Right lobe of liver (tissue), 6 donors: ENCODE measurements at regions not wholly inside any gene's neighbourhood (a gene's known extent, or its start where the extent isn't known, plus 50 kb on each side); places are given as distances from the start of the nearest gene placed in this dataset.

ENCODE experiments used
- ATAC-seq, 4 donors: fragments of 200-7000 bp; cut with Tn5 transposase; one replicate each; pipeline ENCODE4 v1.9.1; 2020; ENCODE audit warnings: mild to moderate bottlenecking in 4 of 4, moderate library complexity in 4 of 4
- DNase-seq, 3 donors: peaks; one replicate each; pipeline ENCODE4 v3.0.0-alpha.2; 2020
- H3K27ac ChIP-seq, 3 donors: fragments of 200-600 bp; one replicate each; pipeline ENCODE4 v1.8.0; 2022
- H3K27me3 ChIP-seq, 2 donors: fragments of 200-600 bp; one replicate each; pipeline ENCODE4 v1.8.0; 2022
- H3K36me3 ChIP-seq, 4 donors: fragments of 200-600 bp; sonication (generic) in 1 of 4; one replicate each; pipeline versions ENCODE4 v1.5.1 to v1.8.0; 2017 to 2022; ENCODE audit warnings: control low read depth in 1 of 4
- H3K4me1 ChIP-seq, 4 donors: fragments of 200-600 bp; sonication (generic) in 1 of 4; one replicate each; pipeline versions ENCODE4 v1.5.1 to v1.8.0; 2017 to 2022; ENCODE audit warnings: control low read depth in 1 of 4
- H3K4me3 ChIP-seq, 3 donors: fragments of 200-600 bp; one replicate each; pipeline ENCODE4 v1.8.0; 2022
- H3K9me3 ChIP-seq, 4 donors: fragments of 200-600 bp; sonication (generic) in 1 of 4; one replicate each; pipeline versions ENCODE4 v1.5.1 to v1.8.0; 2017 to 2022; ENCODE audit warnings: control low read depth in 1 of 4
- CTCF ChIP-seq, 4 donors: fragments of 200-600 bp in 3 of 4; fragments of 450-650 bp in 1 of 4; IDR thresholded peaks; one replicate each; pipeline versions ENCODE4 v1.5.1 to v1.8.0; 2016 to 2022; ENCODE audit warnings: antibody characterized with exemption in 4 of 4, mild to moderate bottlenecking in 2 of 4
- POLR2A ChIP-seq: fragments of 450-650 bp; IDR thresholded peaks from one replicate; pipeline ENCODE4 v1.6.1; 2017; ENCODE audit warnings: antibody characterized with exemption, mild to moderate bottlenecking
- WGBS: methylation state at CpG from one replicate; pipeline ENCODE4 v1.1.6; 2018; ENCODE audit warnings: low coverage, low lambda C conversion rate; ENCODE audit not compliant: insufficient coverage; ENCODE audit errors: missing lambda C conversion rate; 5-methylcytosine and 5-hydroxymethylcytosine counted together
- intact Hi-C, 2 donors: fragments of 100-400 bp; cut with DNase I; formaldehyde crosslinking; loops; one replicate each; pipeline versions ENCODE4 v1.11.2 to v1.14.1; 2022
- donor health status: DM: no; HTN: yes; CAD: no.
- donor health status: DM: no; HTN: no; CAD: no.
- donor health status: DM: no; HTN: no; CAD: no.
- donor health status: DM: no; HTN: yes; CAD: no.
- donor health status: DM: no; HTN: yes; CAD: no.

- TF ChIP-seq POLR2A (no peak), CTCF (IDR thresholded peaks at IDR 0.05) (no peak)
- 81% methylated on average over 4 of the region's 4 CpGs for WGBS
- Histone ChIP-seq H3K36me3 (no peaks in the 10 kb centered on the region), H3K4me1 (peaks cover 0 to 18% (median 0%) of the 10 kb centered on the region in 4 donors), H3K9me3 (no peaks in the 10 kb centered on the region), H3K4me3 (no peak overlapping the region), H3K27me3 (no peaks in the 10 kb centered on the region), H3K27ac (no peak overlapping the region)
- intact Hi-C loops = no loop called here
- ATAC-seq (no peak), DNase-seq (no peak)
Observed at GRCh38 chr2:111698089-111698488, 185.9 kb downstream of the ANAPC1 start.

GRCh38 chr2:111698743-111699554 lies 185.0 kb downstream of the ANAPC1 start:
- 22% methylated on average over 8 of the region's 13 CpGs for WGBS
- Histone ChIP-seq H3K9me3 (no peaks in the 10 kb centered on the region), H3K36me3 (no peaks in the 10 kb centered on the region), H3K4me1 (peaks cover 0 to 18% (median 0%) of the 10 kb centered on the region in 4 donors), H3K4me3 (peak overlapping the region in 2 of 3 donors; percentile 10 to 25), H3K27ac (peak overlapping the region; percentile 41 to 47 (median 44)), H3K27me3 (no peaks in the 10 kb centered on the region)
- ATAC-seq = peak; percentile 88 to 93 (median 90)
- TF ChIP-seq CTCF (IDR thresholded peaks at IDR 0.05) (peak in 3 of 4 donors; percentile 15 to 53 (median 42)), POLR2A (no peak)
- intact Hi-C loops = no loop called here
- DNase-seq = peak; percentile 75 to 80 (median 78)

GRCh38 chr2:111701266-111701665 lies 182.7 kb downstream of the ANAPC1 start:
- DNase-seq (peak in 1 of 3 donors; percentile 41), ATAC-seq (no peak)
- WGBS = no CpG with 5 or more reads among the region's 4 CpGs
- H3K36me3 ChIP-seq = no peaks in the 10 kb centered on the region
- TF ChIP-seq POLR2A (no peak), CTCF (IDR thresholded peaks at IDR 0.05) (no peak)
- intact Hi-C loops = no loop called here
- no peak overlapping the region for H3K4me3 ChIP-seq
- peaks cover 0 to 18% (median 0%) of the 10 kb centered on the region in 4 donors for H3K4me1 ChIP-seq
- H3K27me3 ChIP-seq = no peaks in the 10 kb centered on the region
- no peaks in the 10 kb centered on the region for H3K9me3 ChIP-seq
- H3K27ac ChIP-seq = no peak overlapping the region

- intact Hi-C loops = no loop called here
- Histone ChIP-seq H3K27ac (no peak overlapping the region), H3K36me3 (no peaks in the 10 kb centered on the region), H3K4me1 (peaks cover 0 to 20% (median 0%) of the 10 kb centered on the region in 4 donors), H3K4me3 (no peak overlapping the region), H3K27me3 (no peaks in the 10 kb centered on the region), H3K9me3 (no peaks in the 10 kb centered on the region)
- ATAC-seq = no peak
- 59% methylated on average over 2 of the region's 8 CpGs for WGBS
- TF ChIP-seq CTCF (IDR thresholded peaks at IDR 0.05) (no peak), POLR2A (no peak)
- DNase-seq = peak in 1 of 3 donors; percentile 44
Observed at GRCh38 chr2:111701798-111702118, 182.2 kb downstream of the ANAPC1 start.
